ENCODE measurements at regions not wholly inside any gene's neighbourhood (a gene's known extent, or its start where the extent isn't known, plus 50 kb on each side); places are given as distances from the start of the nearest gene placed in this dataset.
A peak's percentile ranks its signal among the peaks of the same experiment; 100 is the strongest.

DNA sequence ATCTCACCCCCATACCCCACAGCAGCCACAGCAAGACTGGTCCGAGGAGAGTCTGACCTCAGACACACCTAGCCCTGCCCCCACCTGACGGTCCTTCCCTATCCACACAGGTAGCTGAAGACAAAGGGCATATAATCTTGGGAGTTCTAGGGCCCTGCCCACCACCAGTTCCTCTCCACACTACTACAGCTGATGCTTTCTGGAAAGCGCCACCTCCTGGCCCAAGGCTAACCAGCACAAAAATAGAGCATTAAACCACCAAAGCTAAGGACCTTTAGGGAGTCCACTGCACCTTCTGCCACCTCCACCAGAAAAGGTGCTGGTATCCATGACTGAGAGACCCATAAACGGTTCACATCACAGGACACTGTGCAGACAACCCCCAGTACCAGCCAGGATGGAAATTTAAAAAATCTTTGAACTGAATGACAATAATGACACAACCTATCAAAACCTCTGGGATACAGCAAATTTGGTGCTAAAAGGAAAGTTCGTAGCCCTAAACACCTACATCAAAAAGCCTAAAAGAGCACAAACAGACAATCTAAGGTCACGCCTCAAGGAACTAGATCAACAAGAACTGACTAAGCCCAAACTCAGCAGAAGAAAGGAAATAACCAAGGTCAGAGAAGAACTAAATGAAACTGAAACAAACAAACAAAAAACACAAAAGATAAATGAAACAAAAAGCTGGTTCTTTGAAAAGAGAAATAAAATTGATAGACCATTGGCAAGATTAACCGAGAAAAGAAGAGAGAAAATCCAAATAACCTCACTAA, 122.1 kb upstream of the TPRG1 start:
- no peak for DNase-seq (ENCODE audit: low spot score)

DNA sequence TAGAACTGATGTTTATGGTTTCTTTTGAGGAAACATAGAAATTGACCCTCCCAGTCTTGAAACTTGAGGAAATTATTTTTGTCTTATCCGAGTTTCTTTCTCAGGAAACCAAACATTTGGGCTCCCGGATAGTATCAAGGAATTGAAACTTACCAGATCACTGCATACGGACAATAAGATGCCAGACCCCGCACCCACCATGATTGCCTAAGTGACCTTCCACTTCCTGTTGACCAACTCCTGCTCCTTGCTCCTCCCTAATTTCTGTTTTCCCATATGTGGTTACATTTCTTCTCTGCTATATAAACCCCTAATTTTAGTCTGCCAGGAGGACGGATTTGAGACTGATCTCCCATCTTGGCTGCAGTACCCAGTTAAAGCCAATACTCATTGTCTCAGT, 118.4 kb upstream of the TPRG1 start:
- no peak for DNase-seq (ENCODE audit: low spot score)

DNA sequence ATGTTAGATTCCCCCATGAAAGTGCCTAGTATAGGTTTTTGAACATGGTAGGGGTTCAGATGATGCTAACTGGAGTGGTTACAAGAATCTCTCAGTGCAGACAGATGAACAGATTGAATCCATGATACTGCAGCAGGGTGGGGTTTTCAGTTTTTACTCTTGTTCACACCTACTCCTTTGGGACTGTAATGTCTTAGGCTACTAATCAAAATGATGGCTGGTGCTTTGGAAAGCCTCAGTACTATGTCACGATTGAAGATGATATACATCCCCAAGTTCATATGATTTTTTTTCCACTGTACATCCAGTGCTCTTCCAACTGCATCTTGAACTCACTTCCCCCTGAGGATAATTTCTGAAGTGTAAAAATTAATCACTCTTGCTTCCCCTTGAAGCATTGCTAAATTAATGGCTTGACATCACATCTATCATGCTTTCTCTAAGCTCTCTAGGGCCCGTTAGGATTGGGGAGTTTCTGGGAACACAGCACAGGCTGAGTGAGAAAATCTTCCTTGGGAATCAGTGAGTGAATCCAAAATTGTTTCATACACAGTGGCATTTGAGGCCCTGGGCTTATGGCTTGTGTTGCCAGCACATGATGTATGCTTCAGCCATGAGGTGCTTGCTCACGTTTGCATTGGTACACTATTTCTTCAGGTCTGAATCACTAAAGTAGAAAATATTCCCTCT, 115.0 kb upstream of the TPRG1 start:
- DNase-seq (ENCODE audit: low spot score): no peak

DNA sequence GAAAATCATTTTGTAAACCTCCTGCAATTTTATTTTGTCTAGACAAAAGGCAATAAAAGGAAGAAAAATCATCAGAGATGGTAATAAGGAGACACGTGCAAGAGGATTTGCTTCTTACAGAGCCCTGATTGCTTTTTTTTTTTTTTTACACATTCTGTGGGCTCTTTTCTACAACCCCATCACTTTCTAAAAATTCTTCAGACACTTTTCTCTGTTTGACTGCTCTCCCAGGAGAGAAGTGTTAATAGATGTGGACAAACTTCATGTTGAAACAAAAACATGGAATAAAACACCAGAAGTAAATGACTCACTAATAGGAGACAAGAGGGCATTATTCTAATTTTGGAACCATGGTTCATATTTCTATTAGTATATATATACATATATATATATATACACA, 114.4 kb upstream of the TPRG1 start:
- no peak for DNase-seq (ENCODE audit: low spot score)

DNA sequence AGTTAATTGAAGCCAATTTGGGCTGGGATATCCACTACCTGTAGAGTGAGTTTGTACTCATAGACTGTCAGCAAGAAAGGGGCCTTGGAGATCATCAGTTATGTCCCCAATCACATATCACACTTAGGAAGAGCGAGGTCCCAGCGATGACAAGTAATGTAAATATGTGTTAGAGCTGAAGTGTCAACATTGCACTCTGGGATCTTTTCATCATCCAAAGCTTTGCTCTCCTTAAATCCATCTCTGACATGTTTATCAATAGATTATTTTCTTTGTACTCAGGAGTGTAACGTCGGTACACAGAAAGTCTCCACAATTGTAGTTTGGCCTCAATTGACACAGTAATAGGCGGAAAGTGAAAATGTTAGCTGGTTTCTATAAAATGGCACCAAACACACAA, 113.7 kb upstream of the TPRG1 start:
- no peak for DNase-seq (ENCODE audit: low spot score)

DNA sequence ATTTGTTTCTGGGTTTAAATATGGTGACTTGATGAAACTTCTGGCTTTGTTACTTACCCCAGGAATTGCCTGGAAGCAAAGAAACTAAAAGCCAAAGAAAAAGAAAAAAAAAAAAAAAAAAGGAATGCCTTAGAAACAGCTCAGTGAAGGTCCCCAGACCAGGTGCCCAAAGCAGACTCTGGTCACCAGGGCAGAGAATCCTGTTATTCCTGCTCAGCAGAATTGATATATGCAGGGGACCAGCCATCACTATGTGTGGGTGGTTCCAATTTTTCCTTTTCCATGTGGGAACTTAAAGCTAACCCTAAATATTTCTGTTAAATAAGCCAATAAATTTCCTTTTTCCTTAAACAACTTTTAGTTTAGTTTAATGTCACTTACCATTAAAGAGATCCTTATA, 100.8 kb upstream of the TPRG1 start:
- DNase-seq (ENCODE audit: low spot score): no peak

DNA sequence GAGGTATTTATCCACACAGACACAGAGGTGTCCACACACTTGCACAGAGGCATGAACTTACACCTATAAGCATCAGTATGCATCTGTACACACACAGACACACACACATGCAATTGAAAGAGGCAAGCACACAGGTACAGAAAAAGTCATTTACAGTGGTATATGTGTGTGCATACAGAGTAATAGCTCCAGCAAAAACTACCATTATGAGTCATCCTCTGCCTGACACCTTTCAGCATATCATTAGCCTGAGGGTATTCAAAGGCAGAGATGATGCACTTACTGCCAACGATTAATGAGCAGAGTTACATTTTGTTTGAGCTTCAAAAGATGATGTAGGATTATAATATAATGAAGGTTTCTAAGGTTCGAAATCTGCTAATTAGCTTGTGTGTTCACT, 100.3 kb upstream of the TPRG1 start:
- peak; percentile 62 for DNase-seq (ENCODE audit: low spot score)

DNA sequence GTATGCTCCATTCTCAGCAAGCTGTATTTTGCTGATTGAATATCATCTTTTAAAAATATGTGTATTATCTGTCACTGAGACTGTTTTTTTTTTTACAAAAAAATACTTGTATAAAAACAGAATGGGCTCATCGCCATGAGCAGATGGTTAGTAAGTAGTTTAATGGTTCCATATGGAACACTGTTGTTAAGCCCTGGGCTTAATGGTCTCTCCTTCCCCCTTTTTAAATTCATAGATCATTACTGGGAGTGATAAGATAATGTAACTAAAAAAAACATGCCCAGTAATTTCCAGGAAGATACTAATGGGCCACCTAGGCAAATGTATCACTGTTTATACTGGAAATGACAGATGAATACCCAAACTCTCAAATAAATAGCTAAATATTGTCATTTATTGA, 95.3 kb upstream of the TPRG1 start:
- DNase-seq (ENCODE audit: low spot score): no peak

DNA sequence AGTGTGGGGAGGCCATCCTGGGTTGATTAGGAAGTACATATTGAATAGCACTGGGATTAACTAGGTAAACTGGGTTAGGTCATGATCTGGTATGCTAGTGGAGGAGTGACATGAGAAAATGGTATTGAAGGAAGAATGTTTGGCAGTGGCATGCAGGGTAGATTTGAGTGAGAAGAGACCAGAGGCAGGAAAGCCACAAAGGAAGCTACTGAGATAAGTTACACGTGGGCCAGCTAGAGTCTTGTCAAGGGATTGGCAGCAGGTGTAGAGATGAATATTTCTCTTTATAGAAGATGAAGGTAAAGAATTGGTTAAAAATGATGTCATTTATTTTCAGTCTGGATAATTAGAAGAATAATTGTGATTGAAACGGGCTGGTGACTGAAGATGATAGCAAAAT, 91.0 kb upstream of the TPRG1 start:
- no peak for DNase-seq (ENCODE audit: low spot score)

DNA sequence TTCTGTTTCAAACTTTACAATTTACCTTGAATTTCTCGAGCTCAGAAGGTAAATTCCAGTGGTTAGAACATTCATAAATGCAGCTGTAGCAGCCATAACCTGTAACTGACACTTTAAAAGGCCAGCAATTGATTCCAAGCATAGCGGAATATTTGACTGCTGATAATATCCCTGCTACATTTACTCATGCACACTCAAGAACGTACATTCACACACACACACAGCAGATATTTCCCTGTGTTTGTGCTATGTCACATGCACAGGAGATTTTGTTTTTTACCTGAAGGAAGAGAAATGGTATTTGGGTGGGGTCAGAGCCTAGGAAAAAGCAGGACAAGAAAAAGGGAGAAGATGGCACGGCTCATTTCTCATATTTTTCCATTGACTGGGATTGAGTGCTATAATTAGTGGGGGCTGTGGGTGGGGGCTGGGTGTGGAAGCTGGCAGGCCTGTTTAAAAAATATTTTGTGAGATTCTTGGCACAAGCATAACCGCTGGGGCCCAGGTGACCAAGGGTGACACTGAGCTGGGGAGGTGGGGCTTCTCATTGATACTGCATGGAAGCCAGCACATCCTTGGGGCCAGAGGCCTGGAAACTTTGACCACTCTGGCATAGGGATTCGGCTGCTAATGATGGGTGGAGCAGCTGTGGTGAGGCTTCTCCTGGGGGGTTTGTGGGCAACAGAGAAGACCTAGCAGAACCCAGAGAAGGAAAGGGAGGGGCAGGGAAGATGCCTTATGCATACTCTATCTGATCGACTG, 88.9 kb upstream of the TPRG1 start:
- no peak for DNase-seq (ENCODE audit: low spot score)

DNA sequence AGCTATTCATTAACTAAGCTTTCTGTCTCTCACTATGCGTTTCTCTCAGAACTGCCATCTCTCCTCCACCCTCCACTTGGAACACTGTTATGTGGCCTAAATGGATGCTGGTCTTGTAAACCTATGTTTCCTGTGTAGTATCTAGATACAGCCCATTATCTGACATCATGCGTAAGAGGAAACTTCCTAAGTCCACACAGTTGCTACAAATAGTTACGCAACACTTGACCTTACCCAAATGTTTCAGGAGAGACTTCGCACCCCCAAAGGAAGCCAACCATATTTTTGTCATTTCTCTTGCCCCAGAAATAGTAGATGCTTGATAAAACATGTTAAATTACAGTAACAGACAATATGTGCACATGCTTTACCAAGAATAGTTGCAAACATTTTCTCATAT, 87.2 kb upstream of the TPRG1 start:
- no peak for DNase-seq (ENCODE audit: low spot score)

DNA sequence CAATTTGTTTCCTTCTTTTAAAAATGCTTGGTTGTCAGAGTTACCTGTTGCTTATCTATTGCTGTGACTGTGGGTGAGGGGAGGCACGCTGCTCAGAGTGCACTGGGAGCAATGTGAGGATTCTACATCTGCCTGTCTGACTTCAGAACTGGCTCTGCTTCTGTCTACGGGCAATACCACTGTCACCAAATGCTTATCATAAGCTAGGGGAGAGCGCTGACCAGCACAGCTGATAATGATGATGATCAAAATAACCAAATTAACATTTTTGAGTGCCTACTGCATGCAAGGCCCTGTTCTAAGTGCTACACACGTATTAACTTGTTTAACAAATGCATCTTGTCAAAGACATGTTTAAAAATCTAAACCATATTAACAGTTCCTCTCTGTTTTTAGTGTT, 79.2 kb upstream of the TPRG1 start:
- DNase-seq (ENCODE audit: low spot score): no peak

DNA sequence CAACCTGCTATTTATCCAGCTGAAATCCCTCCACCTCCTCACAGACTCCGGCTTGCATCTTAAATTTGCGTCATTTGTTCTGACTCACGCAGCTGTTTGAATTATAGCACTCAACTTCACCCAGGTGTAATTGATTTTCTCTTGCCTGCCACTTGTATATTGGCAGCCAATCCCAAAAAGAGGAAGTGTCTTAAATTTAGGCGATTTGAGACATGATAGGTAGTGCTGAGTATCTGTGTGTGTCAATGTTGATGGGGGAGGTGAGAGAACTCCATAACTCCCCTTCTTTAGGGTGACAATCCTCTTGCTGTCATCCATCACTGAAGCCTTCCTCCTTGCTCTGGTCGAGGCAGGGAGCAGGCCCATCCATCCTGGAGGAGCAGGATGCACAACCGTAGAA, 77.2 kb upstream of the TPRG1 start:
- DNase-seq (ENCODE audit: low spot score): no peak

DNA sequence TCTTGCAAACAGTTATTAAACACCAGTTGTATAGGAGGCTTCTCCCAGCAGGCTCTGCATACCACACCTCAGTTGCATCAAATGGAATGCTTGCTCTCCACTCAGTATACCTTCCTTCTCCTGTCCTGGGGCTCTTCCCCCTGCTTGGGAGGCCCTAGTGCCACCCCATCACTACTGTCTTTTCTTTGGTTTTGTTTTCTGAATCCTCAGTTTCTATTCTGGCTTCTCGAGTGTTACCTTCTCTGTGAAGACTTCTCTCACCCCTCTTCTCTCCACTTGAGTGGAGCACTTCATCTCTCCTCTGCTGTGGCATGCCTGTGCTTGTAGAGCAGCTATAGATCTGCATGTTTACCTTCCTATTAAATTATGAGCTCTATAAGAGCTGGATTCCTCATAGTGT, 75.7 kb upstream of the TPRG1 start:
- DNase-seq (ENCODE audit: low spot score): no peak

DNA sequence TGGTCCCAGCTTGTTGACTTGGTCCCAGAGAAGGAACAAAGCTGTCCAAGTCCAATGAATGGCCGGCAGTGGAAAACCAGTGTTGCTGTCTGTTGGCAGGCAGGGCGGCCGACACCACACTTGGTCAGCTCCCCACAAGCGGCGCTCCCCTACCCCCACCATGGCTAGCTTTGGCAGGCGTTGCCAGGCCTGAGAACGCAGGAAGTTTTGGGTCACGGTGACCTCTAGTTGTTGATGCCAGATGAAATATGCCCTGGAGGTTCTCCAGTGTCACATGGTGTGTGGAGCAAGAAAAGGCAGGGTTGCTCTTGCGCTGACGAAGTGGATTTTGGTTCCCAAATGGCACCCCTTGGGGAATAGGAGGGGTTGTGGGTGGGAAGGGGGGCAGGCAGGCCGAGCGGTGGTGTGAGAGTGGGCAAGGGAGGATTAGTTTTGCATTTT, 72.7 kb upstream of the TPRG1 start:
- DNase-seq (ENCODE audit: low spot score): no peak

DNA sequence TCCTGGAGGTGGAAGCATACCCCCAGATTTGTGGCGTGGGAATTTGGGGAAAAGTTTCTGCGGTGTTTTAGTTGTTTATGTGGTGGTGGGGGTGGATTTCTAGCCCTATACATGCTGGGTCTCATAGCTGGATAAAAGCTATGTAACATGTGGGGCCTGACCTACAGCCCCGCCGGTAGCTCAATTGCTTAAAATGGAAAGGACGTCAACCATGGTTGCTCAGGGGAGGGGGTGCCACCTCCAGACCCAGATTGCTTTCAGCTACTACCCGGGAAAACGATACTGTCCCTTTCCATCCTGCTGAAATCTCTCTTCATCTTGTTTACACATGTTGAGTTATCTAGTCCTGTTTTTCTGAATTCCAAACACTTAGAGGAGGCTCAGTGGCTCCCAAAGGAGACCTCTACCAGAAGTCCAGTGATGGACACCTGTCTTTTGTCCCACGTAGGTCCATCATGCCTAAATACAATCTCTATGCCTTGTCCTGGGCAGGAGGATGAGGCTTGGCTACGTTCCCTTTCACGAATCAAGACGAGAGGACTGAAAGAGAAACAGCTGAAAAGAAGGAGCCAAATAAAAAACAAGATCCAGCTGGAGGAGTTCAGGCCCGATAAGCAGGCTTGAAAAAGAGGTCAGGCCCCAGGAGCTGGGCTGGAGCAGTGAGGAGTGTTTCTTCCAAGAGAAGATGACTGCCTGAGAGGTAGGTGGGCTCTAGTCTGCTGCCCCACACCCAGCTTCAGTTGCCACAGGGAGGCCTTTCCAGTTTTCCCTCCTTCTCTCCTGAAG, 72.1 kb upstream of the TPRG1 start:
- no peak for DNase-seq (ENCODE audit: low spot score)

DNA sequence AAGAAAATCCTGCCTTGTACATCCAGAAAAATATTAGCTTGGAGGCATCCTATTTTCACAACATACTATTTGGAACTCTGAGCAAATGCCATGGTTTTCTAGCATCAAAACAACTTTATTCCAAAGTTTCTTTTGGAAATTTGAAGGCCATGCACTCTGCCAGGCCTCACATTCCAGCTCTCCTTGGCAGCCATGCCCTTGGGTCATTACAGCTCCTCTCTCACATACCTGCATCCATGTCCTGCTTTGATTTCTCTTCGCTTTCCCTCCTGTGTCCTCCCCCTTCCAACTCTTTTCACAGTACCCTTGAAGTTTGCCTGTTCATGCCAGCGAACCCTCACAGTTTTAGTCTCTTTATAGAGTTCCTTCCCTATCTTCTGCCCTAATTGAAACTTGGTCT, 70.9 kb upstream of the TPRG1 start:
- DNase-seq (ENCODE audit: low spot score): no peak

DNA sequence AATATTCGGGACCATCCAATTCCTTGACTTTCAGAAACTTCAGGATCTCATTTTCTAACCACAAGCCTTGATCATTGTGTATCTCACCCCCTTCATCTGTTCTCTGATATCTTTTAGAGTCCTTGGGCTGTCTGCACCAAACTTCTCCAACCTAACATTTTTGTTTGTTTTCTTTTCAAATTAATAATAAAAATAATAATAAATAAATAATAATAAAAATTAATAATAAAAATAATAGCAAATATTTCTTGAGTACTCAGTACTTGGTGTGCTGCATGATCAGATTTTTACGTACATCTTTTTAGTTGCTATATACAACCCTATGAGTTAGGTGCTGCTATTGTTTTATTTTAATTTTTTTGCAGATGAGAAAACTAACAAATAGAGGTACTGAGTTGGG, 70.2 kb upstream of the TPRG1 start:
- no peak for DNase-seq (ENCODE audit: low spot score)

DNA sequence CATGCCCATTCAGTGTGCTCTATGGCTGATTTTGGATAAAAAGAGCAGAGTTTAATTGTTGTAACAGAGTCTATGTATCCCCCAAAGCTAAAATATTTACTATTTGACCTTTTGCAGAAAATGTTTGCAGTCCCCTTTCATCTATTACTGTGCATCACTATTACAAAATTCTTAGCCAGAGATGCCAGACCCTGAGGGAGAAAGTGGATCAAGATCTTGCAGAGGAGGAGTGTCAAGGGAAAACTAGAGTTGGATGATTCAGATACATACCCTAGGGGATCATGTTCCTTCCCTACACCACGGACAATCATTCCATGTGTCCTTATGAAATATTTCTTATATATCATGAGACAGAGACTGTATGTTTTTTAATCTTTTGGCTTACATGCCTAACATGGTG, 68.6 kb upstream of the TPRG1 start:
- no peak for DNase-seq (ENCODE audit: low spot score)

DNA sequence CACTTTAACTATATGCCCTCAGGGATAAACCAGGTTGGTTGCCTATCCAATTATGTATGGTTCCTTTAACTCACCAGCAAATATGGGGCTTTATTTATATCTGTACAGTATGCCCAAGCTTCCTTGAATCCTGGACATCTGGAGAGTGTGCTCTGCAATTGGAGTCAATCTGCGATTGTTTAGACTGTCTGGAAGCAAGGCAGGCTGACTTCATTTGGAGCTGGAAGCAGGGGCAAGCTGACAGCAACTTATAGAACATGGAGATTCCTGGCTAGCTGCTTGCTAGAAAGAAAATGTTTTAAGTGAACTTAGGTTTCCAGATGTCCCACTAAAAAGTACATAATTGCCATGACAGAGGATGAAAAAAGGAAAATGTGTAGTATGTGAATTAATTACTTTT, 63.7 kb upstream of the TPRG1 start:
- no peak for DNase-seq (ENCODE audit: low spot score)

DNA sequence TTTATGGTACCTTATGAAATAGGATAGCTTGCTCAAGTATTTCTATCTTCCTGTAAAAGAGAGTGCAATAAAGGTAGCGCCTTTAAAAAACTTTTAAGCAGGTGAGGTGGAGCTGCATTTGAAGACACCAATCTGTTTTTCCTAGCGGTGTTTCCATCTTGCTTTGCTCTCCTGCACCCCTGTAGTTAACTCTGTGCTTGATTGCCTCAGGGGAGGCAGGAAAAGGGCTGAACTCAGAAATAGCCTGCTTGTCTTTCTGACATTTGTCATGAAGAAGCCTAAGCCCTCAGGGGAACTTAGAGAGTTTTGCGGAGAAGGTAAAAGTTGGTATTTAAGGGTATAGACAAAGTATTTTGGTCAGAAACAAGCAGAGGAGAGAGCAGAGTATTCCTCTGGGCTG, 63.0 kb upstream of the TPRG1 start:
- DNase-seq (ENCODE audit: low spot score): no peak

DNA sequence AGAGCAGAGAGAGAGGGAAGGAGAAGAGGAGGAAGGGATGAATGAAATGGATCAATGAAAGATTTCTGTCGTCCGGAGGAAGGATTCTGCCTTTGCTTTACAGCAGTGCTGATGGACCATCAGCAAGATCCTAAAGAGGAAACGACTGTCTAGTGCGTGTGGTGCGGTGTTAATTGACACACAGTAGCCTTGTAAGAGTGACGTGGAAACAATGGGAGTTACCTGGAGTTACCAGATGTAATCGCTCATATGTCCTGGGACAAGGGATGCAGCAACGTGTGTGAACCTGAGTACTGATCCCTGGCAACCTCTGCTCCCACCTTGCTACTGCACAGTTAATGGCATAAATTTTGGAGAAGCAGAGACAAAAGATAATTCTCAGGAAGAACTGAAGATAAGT, 62.6 kb upstream of the TPRG1 start:
- DNase-seq (ENCODE audit: low spot score): no peak
